ENCODE measurements at regions not wholly inside any gene's neighbourhood (a gene's known extent, or its start where the extent isn't known, plus 50 kb on each side); places are given as distances from the start of the nearest gene placed in this dataset.

- TF ChIP-seq CTCF (conservative IDR thresholded peaks at IDR 0.05; ENCODE audit: low read depth, low read length): no peak
- no peak overlapping the region for H3K4me3 ChIP-seq (ENCODE audit: low read length)
- no peak for DNase-seq (ENCODE audit: low read depth)
Measured at GRCh38 chr2:82811946-82812345, 1647.1 kb downstream of the SUCLG1 start.

GRCh38 chr2:82803307-82803706 lies 1655.8 kb downstream of the SUCLG1 start:
- no peak for DNase-seq (ENCODE audit: low read depth)
- no peak for TF ChIP-seq CTCF (conservative IDR thresholded peaks at IDR 0.05; ENCODE audit: low read depth, low read length)
- no peak overlapping the region for H3K4me3 ChIP-seq (ENCODE audit: low read length)

- TF ChIP-seq CTCF (conservative IDR thresholded peaks at IDR 0.05; ENCODE audit: low read depth, low read length): no peak
- no peak overlapping the region for H3K4me3 ChIP-seq (ENCODE audit: low read length)
- DNase-seq (ENCODE audit: low read depth): no peak
Measured at GRCh38 chr2:82797469-82797868, 1661.6 kb downstream of the SUCLG1 start.

- no peak for TF ChIP-seq CTCF (conservative IDR thresholded peaks at IDR 0.05; ENCODE audit: low read depth, low read length)
Measured at GRCh38 chr2:82796132-82796531, 1662.9 kb downstream of the SUCLG1 start.

GRCh38 chr2:82795446-82795845 lies 1663.6 kb downstream of the SUCLG1 start:
- H3K4me3 ChIP-seq (ENCODE audit: low read length): no peak overlapping the region
- peak; percentile 29 for DNase-seq (ENCODE audit: low read depth)
- no peak for TF ChIP-seq CTCF (conservative IDR thresholded peaks at IDR 0.05; ENCODE audit: low read depth, low read length)

More at GRCh38 chr2:82796132-82796531, 1662.9 kb downstream of the SUCLG1 start:
- H3K4me3 ChIP-seq (ENCODE audit: low read length): no peak overlapping the region
- no peak for DNase-seq (ENCODE audit: low read depth)

- TF ChIP-seq CTCF (conservative IDR thresholded peaks at IDR 0.05; ENCODE audit: low read depth, low read length): no peak
- no peak for DNase-seq (ENCODE audit: low read depth)
- no peak overlapping the region for H3K4me3 ChIP-seq (ENCODE audit: low read length)
Measured at GRCh38 chr2:82793711-82794435, 1665.2 kb downstream of the SUCLG1 start.

- no peak overlapping the region for H3K4me3 ChIP-seq (ENCODE audit: low read length)
- no peak for TF ChIP-seq CTCF (conservative IDR thresholded peaks at IDR 0.05; ENCODE audit: low read depth, low read length)
- no peak for DNase-seq (ENCODE audit: low read depth)
Measured at GRCh38 chr2:82792316-82792715, 1666.8 kb downstream of the SUCLG1 start.
